Inferior parietal cortex (tissue), 1 donor: ENCODE measurements at regions not wholly inside any gene's neighbourhood (a gene's known extent, or its start where the extent isn't known, plus 50 kb on each side); places are given as distances from the start of the nearest gene placed in this dataset.
A peak's percentile ranks its signal among the peaks of the same experiment; 100 is the strongest.

Source experiments
- DNase-seq: peaks from one replicate; pipeline ENCODE4 v3.0.0-alpha.2; 2016; ENCODE audit errors: extremely low spot score

DNA sequence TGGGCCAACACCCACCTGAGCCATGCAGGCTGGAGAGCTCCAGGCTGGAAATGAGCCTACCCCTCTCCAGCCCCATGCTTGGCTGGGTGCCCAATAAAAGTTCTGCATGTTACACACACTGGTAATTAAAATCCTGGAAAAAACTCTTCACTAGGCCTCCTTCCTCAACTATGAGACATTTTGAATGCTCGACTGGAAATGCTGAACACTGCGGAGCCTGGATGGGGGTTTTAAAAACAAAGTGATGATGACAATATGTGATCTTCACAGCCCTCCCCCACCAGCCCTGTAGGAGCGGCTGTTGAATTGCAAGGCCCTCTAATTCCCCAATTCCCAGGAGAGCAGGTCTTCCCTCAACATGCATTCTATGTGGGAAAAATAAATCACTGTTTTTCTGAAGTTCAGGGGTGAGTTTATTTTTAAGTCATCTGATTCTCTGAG lies 179.2 kb downstream of the TTC32 start:
- DNase-seq: no peak

DNA sequence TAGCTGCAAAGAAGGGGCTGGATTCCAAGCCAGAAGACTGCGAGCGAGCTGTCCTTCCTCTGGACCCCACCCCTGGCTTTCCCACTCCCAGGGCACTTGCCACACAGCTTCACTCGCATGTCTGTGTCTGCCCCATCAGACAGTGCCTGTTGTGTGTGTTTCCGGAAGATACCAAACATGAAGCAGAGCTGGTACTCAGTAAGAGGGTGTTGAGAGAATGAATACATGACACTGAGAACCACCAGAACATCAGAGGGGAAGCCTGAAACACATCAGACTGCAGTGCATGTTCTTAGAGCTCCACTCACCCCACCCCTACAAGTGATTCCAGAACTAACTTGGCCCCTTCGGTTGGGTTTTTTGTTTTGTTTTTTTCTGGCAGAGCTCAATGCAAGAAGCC lies 181.5 kb downstream of the TTC32 start:
- DNase-seq: no peak

DNA sequence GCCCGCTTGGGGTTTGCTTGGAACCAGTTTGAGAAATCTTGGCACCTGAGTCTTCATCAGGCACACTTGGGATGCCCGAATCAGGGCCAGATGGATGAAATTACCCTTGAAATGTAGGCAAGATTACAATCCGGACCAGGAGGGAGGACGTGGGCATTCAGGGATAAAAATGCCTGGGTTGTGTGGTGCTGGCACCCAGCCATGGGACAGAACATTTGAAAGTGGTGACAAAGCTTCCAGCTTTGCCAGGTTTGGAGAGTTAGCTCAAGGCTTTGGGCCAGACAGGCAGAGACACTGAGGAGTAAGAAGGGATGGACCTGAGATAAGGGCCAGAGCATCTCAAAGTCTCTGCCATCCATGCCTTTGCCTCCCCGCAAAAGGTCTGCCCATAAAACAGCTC lies 182.2 kb downstream of the TTC32 start:
- no peak for DNase-seq

DNA sequence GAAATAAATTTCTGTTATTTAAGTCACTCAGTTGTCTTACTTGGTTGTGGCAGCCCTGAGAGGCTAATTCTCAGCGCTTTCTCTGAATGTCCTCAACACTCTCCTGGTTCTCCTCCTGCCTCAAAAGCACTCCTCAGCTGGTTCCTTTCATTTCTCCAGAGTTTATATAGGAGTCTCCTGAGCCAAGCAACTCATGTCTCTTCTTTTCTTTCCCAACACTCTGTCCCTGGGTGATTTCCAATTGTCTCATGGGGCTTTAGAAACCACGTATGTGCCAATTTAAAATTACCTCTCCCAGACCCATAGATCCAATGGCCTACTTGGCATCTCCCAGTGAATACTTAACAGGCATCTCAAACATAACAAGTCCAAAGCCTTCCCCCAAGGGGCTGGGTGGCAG lies 184.3 kb downstream of the TTC32 start:
- no peak for DNase-seq

DNA sequence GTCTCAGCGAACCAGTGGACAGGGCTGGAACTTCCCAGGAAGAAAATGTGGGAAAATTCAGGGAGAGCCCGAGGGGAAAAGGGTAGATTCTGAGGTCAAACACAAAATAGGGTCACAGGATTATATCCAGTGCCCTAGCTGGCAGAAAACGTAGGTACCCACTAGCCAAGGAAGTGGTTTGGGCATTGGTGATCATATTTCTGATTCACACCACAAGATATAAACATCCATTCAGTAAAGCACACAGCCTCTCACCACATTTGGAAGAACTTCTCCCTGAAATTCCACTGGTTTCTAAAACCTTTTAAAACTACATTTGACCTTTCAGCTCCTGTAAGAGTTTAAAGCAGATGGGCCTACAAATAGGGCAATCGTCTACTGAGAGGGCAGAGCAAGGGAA lies 186.9 kb downstream of the TTC32 start:
- no peak for DNase-seq

DNA sequence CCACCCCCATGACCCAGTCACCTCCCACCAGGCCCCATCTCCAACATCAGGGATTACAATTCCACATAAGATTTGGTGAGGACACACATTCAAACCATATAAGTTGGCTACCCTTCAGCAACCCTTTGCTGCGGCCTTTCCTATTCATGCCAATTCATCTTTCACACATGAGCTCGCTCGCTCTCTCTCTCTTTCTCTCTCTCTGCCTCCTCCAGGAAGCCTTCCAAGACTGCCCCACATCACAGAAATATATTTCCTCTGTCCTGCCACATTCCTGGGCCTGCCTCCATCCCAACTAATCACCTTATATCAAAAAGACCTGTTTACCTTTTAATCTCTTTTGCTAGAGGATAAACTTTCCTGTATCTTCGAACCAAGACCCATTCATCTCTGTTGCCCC lies 188.9 kb downstream of the TTC32 start:
- DNase-seq: no peak

DNA sequence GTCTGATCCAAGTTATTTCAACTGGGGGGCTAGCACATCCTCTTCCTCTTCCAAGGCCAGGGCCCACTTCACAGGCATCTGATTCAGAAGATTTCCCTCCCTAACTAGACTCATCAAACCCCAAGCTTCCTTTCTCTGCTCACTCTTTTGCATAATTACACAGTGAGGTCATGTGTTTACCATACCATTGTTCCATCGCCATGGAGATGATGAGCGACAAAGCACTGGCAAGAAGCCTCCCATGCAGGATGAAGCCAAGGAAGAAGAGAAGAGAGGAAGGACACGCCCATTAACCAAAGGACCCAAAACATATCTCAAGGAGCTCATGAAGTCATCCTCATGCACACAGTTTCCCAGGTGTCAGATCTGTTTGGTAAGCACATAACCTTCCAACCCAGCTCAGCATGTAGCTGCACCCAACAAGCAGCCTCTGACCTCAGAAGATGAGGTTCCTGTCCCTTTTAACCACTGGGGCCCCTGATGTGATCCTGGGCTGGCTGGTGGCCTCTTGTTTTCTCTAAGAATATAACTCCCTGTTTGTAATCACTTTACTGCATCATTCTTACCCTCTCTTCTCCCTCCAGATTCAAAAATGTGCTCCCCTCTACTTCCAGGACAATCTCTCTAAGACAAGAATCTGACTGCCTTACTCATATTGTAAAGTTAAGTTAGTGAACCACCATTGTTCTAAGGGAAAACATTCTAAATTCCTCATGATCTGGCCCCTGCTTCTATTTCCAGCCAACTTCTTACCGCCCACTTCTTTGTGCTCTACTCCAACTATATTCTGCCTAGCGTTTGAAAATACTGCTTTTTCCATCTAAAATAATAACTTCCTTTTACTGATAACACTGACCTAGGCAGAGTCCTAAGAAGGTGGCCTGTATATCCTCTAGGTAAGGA lies 190.1 kb downstream of the TTC32 start:
- DNase-seq: peak; percentile 21

DNA sequence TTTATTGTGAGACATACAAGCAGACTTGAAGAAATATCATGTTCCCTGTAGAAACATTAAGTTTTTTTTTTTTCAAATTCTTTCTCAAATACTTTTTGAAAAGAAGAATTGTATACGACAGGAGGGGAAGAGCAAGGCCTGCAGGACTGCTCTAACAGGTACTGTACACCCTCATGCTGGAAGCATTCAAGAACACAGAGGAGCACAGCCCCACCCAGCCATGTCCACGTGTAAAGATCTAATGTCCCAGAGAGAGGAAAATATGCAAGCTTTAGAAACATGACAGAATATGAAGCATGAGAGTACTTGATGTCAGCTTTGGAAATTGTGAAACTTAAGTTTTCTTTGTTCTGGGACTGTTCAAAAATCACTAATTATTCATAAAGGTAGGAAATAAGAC lies 191.6 kb downstream of the TTC32 start:
- DNase-seq: no peak

DNA sequence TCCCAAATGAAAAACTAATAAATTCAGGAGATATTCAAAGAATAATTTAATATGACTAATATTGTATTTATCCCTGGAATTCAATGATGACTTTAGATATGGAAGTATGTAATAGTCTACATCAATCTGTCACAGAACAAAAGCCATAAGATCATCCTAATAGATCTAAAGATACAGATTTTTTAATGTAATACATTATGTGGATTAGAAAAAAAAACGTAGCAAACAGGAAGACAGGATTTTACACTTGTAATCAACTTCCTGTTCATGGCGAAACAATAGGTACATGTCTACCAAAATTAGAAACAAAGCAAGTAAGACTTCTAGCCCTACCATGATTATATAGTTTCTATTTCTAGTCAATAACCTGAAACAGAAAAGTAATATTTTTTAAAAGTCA lies 192.2 kb downstream of the TTC32 start:
- DNase-seq: no peak

DNA sequence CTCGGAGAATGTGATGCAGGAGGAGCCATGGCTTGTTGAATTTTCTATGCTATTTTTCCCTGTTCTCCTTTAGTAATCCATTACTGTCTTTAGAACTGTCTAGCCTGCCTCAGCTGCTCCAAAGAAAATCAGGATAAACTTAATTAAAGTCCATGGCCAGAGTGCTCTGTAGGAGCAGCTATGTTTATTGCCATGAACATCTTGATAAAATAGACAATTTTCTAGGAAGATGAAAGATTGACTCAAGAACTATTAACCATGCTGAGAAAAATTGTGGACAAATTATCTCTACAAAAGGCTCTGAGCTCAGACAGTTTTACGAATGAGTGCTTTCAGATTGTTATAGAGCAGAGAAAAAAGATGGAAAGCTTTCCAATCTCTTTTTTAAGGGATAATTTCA lies 193.0 kb downstream of the TTC32 start:
- DNase-seq: no peak

DNA sequence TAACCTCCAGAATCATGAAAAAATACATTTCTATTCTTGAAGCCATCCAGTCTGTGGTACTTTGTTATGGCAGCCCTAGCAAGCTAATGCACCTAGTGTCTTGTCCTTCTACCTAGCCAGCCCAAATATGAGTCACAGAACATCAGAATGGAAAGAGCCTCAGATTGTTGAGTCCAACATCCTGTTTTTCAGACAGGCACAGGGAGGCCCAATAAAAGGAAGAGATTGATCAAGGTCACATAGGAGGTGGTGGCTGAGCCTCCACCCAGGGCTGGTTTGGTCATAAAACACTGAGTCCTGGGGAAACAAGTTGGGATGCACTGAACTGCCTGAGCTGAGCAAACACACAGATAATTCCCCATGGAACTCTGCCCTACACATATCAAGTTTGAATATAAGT lies 195.5 kb downstream of the TTC32 start:
- no peak for DNase-seq

DNA sequence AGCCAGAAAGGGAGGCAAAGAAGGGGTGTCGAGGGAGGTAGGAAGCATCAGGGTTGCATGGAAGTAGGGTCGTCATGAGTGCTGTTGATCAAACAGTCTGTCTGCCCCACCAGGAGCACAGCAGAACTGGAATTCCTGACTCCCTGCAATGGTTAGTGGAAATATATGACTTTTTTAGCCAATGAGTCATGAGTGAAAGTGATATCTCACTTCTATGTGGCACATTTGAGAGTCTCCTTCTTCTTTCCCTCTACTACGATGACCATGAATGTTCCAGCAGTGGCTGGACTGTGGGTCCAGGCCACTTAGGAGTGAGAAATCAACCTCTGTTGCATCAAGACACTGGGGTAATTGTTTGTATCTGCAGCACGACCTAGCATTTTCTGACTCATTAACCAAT lies 199.5 kb downstream of the TTC32 start:
- no peak for DNase-seq

DNA sequence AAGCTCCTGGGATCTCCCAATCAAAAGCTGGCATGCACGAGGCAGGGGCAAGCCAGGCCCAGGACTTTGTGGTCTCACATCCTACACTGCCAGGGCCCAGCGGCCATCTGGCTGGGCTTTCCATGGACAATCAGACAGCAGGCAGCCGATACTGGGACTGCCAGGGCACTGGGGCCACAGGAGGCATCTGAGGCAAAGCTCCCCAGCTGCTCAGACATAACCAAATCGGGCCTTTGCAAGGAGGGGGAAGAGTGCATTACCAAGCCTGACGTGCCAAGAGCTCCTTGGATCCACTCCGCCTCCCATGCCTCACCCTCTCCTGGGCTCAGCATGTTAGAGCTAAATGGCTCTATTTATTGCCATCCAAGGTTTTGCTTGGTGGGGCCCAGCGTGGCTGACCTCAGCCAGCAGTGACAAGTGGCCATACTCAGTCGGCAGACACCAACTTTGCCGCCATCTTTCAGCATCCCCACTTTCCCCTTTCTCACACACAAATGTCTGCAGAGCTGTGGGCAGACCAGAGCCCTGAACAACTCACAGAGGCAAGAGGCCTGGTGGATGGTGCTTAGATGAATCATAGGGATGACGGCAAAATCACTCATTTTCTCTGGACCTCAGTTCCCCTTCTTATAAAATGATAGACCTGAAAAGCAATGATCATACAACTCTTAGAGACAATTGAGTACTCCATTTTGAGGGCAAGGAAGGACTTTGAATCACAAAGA lies 200.8 kb downstream of the TTC32 start:
- no peak for DNase-seq

DNA sequence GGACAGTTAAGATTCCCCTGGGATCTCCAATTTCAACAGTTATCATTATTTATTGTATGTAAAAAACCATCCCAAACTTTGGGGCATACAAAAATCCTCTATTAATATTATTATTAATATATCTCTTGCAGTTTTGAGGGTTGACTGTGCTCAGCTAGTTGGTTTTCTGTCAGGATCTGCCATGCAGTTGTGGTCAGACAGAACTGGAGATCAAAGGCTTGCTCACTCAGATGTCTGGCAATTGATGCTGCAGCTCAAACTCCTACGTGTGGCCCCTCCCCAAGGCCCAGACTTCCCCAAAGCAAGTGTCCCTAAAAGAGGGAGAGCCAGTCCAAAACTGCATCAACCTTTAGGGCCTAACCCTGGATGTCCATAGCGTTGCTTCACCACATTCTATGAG lies 204.7 kb downstream of the TTC32 start:
- DNase-seq: no peak

DNA sequence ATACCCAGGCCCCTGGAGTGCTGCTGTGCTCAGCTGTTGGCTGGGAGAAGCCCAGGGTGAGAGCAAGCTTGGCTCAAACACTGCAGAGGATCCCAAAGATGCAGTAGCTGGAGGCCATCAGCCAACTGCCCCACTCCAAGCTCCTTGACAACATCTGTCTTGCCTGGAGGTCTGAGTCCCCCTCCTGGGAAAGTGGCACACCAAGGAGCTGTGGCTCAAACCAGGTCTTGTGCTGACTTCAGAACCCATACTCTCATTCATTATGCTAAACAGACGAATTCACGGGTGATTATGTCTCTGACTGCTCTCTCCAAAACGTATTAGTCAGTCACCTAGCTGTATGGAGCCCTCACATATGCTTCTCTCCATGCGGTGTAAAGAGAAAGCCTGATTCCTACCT lies 206.1 kb downstream of the TTC32 start:
- no peak for DNase-seq

DNA sequence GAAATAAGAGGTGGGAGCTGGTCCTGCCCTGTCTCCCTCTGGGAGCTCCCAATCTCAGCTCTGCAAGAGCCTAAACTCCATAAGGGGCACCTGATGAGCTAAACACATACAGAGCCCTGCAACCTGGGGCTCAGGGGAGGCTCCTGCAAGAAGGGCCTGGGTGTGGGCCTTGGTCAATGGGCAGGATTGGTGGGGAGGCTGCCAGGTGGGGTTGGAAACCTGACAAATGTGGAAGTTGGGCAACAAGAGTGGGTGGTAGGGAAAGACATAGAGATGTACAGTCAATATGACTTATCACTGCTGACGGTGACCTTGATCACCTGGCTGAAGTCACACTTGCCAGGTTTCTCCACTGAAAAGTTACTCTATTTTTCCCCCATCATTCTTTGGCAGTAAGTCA lies 209.9 kb downstream of the TTC32 start:
- DNase-seq: no peak

DNA sequence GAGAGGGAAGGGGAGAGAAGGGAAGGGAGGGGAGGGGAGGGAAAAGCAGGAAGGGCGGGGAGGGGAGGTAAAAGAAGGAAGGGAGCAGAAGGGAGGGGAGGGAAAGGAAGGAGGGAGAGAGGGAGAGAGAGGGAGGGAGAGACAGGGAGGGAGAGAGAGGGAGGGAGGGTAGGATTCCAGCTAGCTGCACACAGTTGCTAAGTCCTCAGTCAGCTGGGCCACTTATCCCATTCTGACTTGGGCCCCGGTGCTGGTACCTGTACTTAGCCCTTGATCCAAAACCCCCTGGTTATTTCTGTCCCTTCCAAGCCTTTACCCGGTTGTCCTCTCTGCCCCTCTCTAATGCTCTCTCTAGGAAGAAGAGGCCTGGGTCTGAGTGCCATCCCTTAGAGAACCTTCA lies 211.4 kb downstream of the TTC32 start:
- no peak for DNase-seq

DNA sequence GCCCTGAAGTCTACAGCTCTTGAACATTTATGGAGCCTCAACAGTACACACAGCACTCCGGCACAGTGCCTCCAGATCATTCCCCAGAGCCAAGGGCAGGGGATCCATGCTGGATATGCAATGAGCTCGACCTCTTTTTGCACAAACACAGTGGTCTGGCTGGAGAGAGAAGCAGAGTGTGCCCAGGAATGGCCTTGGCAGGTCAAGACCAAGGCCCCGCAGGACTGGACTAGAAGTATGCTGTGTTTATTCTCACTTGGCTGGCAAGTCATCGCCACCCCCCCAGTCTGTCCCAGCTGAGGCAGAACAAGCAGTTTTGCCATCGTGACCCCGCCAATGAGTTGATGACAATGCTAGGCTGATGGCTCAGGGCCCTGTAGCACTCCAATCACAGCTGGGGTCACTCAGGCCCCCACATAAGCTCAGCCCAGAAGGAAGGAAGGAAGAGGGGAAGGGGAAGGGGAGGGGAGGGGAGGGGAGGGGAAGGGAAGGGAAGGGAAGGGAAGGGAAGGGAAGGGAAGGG lies 212.1 kb downstream of the TTC32 start:
- no peak for DNase-seq

DNA sequence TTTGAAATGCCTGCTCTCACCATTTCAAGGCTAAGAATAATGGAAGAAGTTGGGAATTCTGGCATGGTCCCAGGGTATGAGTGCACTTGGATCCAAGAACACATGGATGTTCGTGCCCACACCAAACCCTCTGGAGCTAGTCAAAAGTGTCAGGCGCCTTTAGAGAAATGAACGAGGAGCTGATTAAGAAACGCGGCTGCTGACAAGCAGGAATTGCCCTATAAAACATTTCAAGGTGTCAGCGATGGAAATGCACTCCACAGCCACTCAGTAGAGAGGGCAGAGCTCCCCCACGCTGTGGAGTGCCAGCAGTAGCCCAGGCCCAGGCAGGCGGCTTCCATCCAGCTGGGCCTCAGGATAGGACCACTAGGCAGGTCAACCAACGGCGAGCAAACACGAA lies 213.7 kb downstream of the TTC32 start:
- no peak for DNase-seq

DNA sequence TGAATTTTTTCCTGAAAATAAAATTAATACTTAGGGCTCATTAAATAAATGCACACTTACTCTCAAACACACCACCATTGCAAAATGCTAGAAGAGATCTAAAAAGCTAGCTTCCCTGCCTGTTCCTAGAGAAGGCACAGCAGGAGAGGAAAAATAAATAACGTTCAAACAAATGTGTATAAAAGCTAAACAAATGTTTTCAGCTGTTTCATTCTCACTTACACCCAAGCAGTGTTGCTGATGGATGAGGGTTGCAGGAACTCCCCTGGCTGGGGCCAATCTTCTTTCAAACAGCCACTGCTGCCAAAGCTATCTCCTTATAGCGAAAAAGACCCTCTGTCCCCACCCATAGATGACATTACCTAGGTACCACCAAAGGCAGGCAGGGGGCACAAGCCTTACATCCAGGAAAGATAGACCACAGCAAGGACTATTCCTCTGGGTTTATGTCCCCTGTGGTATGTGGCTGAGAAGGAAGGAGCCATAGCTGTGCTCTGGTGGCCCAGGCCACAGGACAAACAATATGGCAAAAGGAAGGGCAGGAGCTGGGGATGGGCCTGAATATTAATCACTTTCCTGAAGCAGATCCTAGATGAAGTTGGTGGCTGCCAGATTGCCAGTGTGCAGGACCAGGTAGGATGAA lies 214.6 kb downstream of the TTC32 start:
- DNase-seq: no peak

DNA sequence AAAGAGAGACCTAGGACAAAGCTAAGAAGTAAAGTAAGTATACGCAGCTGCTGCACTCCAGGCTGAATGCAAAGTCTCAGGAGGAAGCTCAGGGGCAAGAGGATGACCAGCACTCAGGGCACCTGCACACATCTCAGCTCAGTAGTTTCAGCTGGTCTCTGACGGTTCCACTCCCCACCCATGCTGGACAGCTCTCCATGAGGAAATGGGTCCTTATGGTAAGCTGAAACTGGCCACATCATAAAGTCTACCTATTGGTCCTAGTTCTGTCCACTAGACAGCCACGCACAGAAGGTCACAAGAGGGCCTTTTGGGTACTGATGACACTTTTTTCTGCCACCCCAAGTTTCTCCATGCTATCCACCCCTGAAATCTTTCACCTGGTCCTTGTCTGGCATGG lies 215.3 kb downstream of the TTC32 start:
- no peak for DNase-seq

DNA sequence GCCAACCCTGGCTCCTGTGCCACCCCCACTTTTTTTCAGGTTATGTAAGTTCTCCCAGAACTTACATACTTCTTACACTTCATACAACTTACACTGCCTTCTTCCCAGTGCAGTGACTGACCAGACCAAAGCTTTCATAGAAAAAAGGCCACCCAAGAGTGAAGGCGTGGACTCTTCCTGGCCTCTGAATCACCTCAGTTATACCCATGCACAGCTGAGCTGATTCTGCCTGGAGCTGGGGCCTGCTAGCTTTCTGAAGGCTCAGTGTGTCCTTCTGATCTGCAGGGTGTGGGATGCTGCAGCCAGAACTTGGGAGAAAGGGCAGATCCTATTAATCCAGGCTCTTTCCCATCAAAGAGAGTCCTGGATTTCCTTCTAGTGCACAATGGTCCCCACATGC lies 216.1 kb downstream of the TTC32 start:
- DNase-seq: no peak

DNA sequence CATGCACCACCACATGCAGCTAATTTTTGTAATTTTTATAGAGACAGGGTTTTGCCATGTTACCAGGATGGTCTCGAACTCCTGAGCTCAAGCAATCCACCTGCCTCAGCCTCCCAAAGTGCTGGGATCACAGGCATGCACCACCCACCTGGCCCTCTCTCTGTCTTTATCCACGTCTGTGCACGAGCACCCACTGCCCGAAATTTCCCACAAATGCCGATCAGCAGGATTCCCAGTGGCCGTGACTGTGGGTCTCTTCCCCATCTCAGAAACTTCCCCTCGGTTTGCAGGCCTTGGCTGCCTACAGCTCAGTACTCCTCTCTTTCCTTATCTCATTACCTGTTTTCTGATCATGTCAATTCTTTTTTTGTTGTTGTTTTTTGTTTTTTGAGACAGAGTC lies 217.3 kb downstream of the TTC32 start:
- no peak for DNase-seq
